ENCODE measurements at regions not wholly inside any gene's neighbourhood (a gene's known extent, or its start where the extent isn't known, plus 50 kb on each side); places are given as distances from the start of the nearest gene placed in this dataset.

GRCh38 chr21:27477296-27477695 is 510.4 kb upstream of the ADAMTS5 start:
- no peak for DNase-seq

- DNase-seq = peak in 4 of 58 donors; percentile 0 to 5 (median 0)
Measured at GRCh38 chr21:27476696-27477095, 509.8 kb upstream of the ADAMTS5 start.

- peak in 13 of 58 donors; percentile 1 to 74 (median 15) for DNase-seq
Measured at GRCh38 chr21:27475363-27475955, 508.6 kb upstream of the ADAMTS5 start.

- DNase-seq = no peak
Measured at GRCh38 chr21:27467366-27467765, 500.5 kb upstream of the ADAMTS5 start.

GRCh38 chr21:27466140-27466539 is 499.3 kb upstream of the ADAMTS5 start:
- DNase-seq = no peak

- DNase-seq = no peak
Measured at GRCh38 chr21:27464648-27465047, 497.8 kb upstream of the ADAMTS5 start.

- no peak for DNase-seq
Measured at GRCh38 chr21:27462726-27463125, 495.8 kb upstream of the ADAMTS5 start.

- no peak for DNase-seq
Measured at GRCh38 chr21:27454234-27454633, 487.3 kb upstream of the ADAMTS5 start.

- no peak for DNase-seq
Measured at GRCh38 chr21:27451116-27451515, 484.2 kb upstream of the ADAMTS5 start.

- no peak for DNase-seq
Measured at GRCh38 chr21:27450216-27450615, 483.3 kb upstream of the ADAMTS5 start.

GRCh38 chr21:27448960-27449359 is 482.1 kb upstream of the ADAMTS5 start:
- no peak for DNase-seq

GRCh38 chr21:27447843-27448242 is 481.0 kb upstream of the ADAMTS5 start:
- DNase-seq = no peak

GRCh38 chr21:27429710-27430341 is 462.9 kb upstream of the ADAMTS5 start:
- no peak for DNase-seq

- DNase-seq = no peak
Measured at GRCh38 chr21:27426196-27426595, 459.3 kb upstream of the ADAMTS5 start.

- no peak for DNase-seq
Measured at GRCh38 chr21:27425574-27425973, 458.7 kb upstream of the ADAMTS5 start.

- no peak for DNase-seq
Measured at GRCh38 chr21:27425172-27425571, 458.3 kb upstream of the ADAMTS5 start.

GRCh38 chr21:27424601-27425000 is 457.7 kb upstream of the ADAMTS5 start:
- no peak for DNase-seq

GRCh38 chr21:27423906-27424595 is 457.2 kb upstream of the ADAMTS5 start:
- no peak for DNase-seq

- DNase-seq = no peak
Measured at GRCh38 chr21:27423038-27423437, 456.1 kb upstream of the ADAMTS5 start.

GRCh38 chr21:27422435-27422834 is 455.5 kb upstream of the ADAMTS5 start:
- DNase-seq = no peak

GRCh38 chr21:27421654-27422053 is 454.8 kb upstream of the ADAMTS5 start:
- no peak for DNase-seq

- DNase-seq = no peak
Measured at GRCh38 chr21:27419153-27419552, 452.3 kb upstream of the ADAMTS5 start.

- DNase-seq = no peak
Measured at GRCh38 chr21:27418346-27418745, 451.5 kb upstream of the ADAMTS5 start.
